IMR-90 (cell line): ENCODE measurements at regions not wholly inside any gene's neighbourhood (a gene's known extent, or its start where the extent isn't known, plus 50 kb on each side); places are given as distances from the start of the nearest gene placed in this dataset.

ENCODE experiments used
- ATAC-seq: fragments of 200-7000 bp; cut with Tn5 transposase; 2 replicates; pipeline ENCODE4 v1.9.1; 2020; ENCODE audit warnings: low read depth, mild to moderate bottlenecking, moderate library complexity
- BruUV-seq: library from RNA; stranded (reverse); fragments of 400-500 nt; replicated peaks from 2 replicates; lab custom pipeline; 2021; lab: Mats Ljungman, UMichigan
- CTCF ChIA-PET: fragments of 300-600 bp; formaldehyde crosslinking; extraction: SDS; loops from one replicate; lab custom pipeline; 2021; ENCODE audit warnings: antibody characterized with exemption; lab: Yijun Ruan, JAX
- POLR2A ChIA-PET: fragments of 300-600 bp; sonication (Branson Sonifier 250); formaldehyde crosslinking; loops from one replicate; lab custom pipeline; 2022; ENCODE audit warnings: antibody characterized with exemption; ENCODE audit not compliant: unreplicated experiment; lab: Charles Lee
- DNase-seq: peaks from one replicate; pipeline ENCODE4 v3.0.0; 2013
- H2AFZ ChIP-seq: replicated peaks from 2 replicates; pipeline ENCODE3; 2013; ENCODE audit warnings: low read length, mild to moderate bottlenecking; ENCODE audit not compliant: poor library complexity
- H2AK5ac ChIP-seq: 2 replicates; pipeline ENCODE4 v1.6.1; 2013; ENCODE audit warnings: low read depth, low read length, inconsistent platforms
- H2AK9ac ChIP-seq: replicated peaks from 2 replicates; pipeline ENCODE3; 2013; ENCODE audit warnings: mild to moderate bottlenecking, low read depth, low read length, moderate library complexity; ENCODE audit not compliant: poor library complexity
- H2BK120ac ChIP-seq: 2 replicates; pipeline ENCODE4 v1.6.1; 2013; ENCODE audit warnings: low read depth, low read length, inconsistent platforms
- H2BK15ac ChIP-seq: 3 replicates; pipeline ENCODE4 v1.6.1; 2013; ENCODE audit warnings: low read depth, low read length, inconsistent platforms
- H2BK20ac ChIP-seq: 2 replicates; pipeline ENCODE4 v1.6.1; 2013; ENCODE audit warnings: low read depth, mild to moderate bottlenecking, inconsistent platforms, low read length, moderate library complexity
- H2BK5ac ChIP-seq: 2 replicates; pipeline ENCODE4 v1.6.1; 2013; ENCODE audit warnings: mild to moderate bottlenecking, low read depth, low read length, inconsistent platforms; ENCODE audit not compliant: poor library complexity, severe bottlenecking
- H3K14ac ChIP-seq: replicated peaks from 2 replicates; pipeline ENCODE4 v1.6.1; 2013; ENCODE audit warnings: low read depth, low read length, inconsistent platforms
- H3K18ac ChIP-seq: 2 replicates; pipeline ENCODE4 v1.6.1; 2013; ENCODE audit warnings: low read depth, low read length, control low read depth
- H3K23ac ChIP-seq: 2 replicates; pipeline ENCODE4 v1.6.1; 2013; ENCODE audit warnings: low read depth, low read length, inconsistent platforms
- H3K27ac ChIP-seq: 2 replicates; pipeline ENCODE4 v1.5.1; 2013; ENCODE audit warnings: mild to moderate bottlenecking, control low read depth, low read length; ENCODE audit not compliant: insufficient read depth
- H3K27me3 ChIP-seq: 2 replicates; pipeline ENCODE4 v1.6.1; 2013; ENCODE audit warnings: low read length; ENCODE audit not compliant: control insufficient read depth, insufficient read depth
- H3K36me3 ChIP-seq: 2 replicates; pipeline ENCODE4 v1.6.1; 2013; ENCODE audit warnings: low read length, mixed read lengths; ENCODE audit not compliant: control insufficient read depth, insufficient read depth
- H3K4ac ChIP-seq: 2 replicates; pipeline ENCODE4 v1.6.1; 2013; ENCODE audit warnings: low read depth, low read length, inconsistent platforms
- H3K4me1 ChIP-seq: 2 replicates; pipeline ENCODE4 v1.6.1; 2013; ENCODE audit warnings: low read length, mixed read lengths; ENCODE audit not compliant: control insufficient read depth, insufficient read depth
- H3K4me2 ChIP-seq: 2 replicates; pipeline ENCODE4 v1.6.1; 2013; ENCODE audit warnings: low read depth, mild to moderate bottlenecking, control low read depth, low read length, moderate library complexity
- H3K4me3 ChIP-seq: 2 replicates; pipeline ENCODE4 v1.5.1; 2013; ENCODE audit warnings: low read depth, mild to moderate bottlenecking, control low read depth, low read length, moderate library complexity; ENCODE audit not compliant: insufficient read depth
- H3K56ac ChIP-seq: 2 replicates; pipeline ENCODE4 v1.6.1; 2013; ENCODE audit warnings: low read length, inconsistent platforms; ENCODE audit not compliant: insufficient read depth; ENCODE audit errors: extremely low read depth
- H3K79me1 ChIP-seq, 2 experiments: 2 replicates each; pipeline ENCODE4 v1.6.1; 2013; ENCODE audit warnings: low read length in 2 of 2, inconsistent platforms in 1 of 2, low read depth in 1 of 2
- H3K9ac ChIP-seq: 2 replicates; pipeline ENCODE4 v1.6.1; 2013; ENCODE audit warnings: low read depth, low read length, control low read depth
- H3K9me1 ChIP-seq: 2 replicates; pipeline ENCODE4 v1.6.1; 2013; ENCODE audit warnings: low read length, inconsistent platforms; ENCODE audit not compliant: insufficient read depth
- H3K9me3 ChIP-seq: 2 replicates; pipeline ENCODE4 v1.6.1; 2013; ENCODE audit warnings: low read length; ENCODE audit not compliant: control insufficient read depth, insufficient read depth
- H4K20me1 ChIP-seq: 2 replicates; pipeline ENCODE4 v1.6.1; 2013; ENCODE audit warnings: low read length, inconsistent platforms; ENCODE audit not compliant: insufficient read depth
- H4K5ac ChIP-seq: 2 replicates; pipeline ENCODE4 v1.6.1; 2013; ENCODE audit warnings: mild to moderate bottlenecking, low read depth, low read length, control low read depth
- H4K8ac ChIP-seq, 2 experiments: 2 replicates each; pipeline ENCODE4 v1.6.1; 2013; ENCODE audit warnings: low read depth in 2 of 2, low read length in 2 of 2, control low read depth in 1 of 2, inconsistent platforms in 1 of 2
- H4K91ac ChIP-seq: 2 replicates; pipeline ENCODE4 v1.6.1; 2013; ENCODE audit warnings: low read depth, low read length, inconsistent platforms; ENCODE audit not compliant: insufficient read depth
- BHLHE40 ChIP-seq: fragments of 150-350 bp; IDR thresholded peaks from 2 replicates; pipeline ENCODE4 v1.6.1; 2016; ENCODE audit warnings: mild to moderate bottlenecking, low read depth, low read length
- FOS ChIP-seq: fragments of 150-350 bp; IDR thresholded peaks from 2 replicates; pipeline ENCODE4 v1.6.1; 2016; ENCODE audit warnings: low read depth, low read length
- MAZ ChIP-seq: IDR thresholded peaks from 2 replicates; pipeline ENCODE4 v1.6.1; 2012; ENCODE audit warnings: low read depth, mild to moderate bottlenecking, low read length, improper control_type of control experiment, moderate library complexity, borderline replicate concordance
- MXI1 ChIP-seq: IDR thresholded peaks from 2 replicates; pipeline ENCODE4 v1.6.1; 2012; ENCODE audit warnings: low read depth, mild to moderate bottlenecking, low read length, moderate library complexity, borderline replicate concordance
- RAD21 ChIP-seq: IDR thresholded peaks from 2 replicates; pipeline ENCODE4 v1.6.1; 2012; ENCODE audit warnings: low read length, improper control_type of control experiment
- RFX5 ChIP-seq: IDR thresholded peaks from 2 replicates; pipeline ENCODE4 v1.8.0; 2012; ENCODE audit warnings: low read depth, mild to moderate bottlenecking, low read length, moderate library complexity
- SMC3 ChIP-seq: fragments of 150-350 bp; IDR thresholded peaks from 2 replicates; pipeline ENCODE4 v1.6.1; 2016; ENCODE audit warnings: low read depth, mild to moderate bottlenecking, antibody characterized with exemption, low read length, moderate library complexity
- USF2 ChIP-seq: fragments of 150-350 bp; IDR thresholded peaks from 2 replicates; pipeline ENCODE4 v1.6.1; 2017; ENCODE audit warnings: mild to moderate bottlenecking, antibody characterized with exemption, low read length, low read depth
- WGBS, 2 experiments: methylation state at CpG; one replicate each; pipeline versions ENCODE4 v1.1.5 to v1.1.7; 2013; ENCODE audit warnings: missing lambda C conversion rate in 2 of 2; ENCODE audit not compliant: insufficient read length in 1 of 2; ENCODE audit errors: extremely low coverage in 2 of 2; 5-methylcytosine and 5-hydroxymethylcytosine counted together
- dilution Hi-C: fragments of 300-500 bp; cut with HindIII; formaldehyde crosslinking; loops from one replicate; pipeline ENCODE4 v1.14.3; 2018; ENCODE audit warnings: low sequenced_read_pairs; ENCODE audit not compliant: unreplicated experiment
- in situ Hi-C: fragments of 300-500 bp; cut with MboI; formaldehyde crosslinking; loops from 3 replicates; pipeline ENCODE4 v1.14.3; 2019; ENCODE audit warnings: low sequenced_read_pairs, inconsistent platforms, mixed read lengths
- intact Hi-C: fragments of 100-400 bp; cut with micrococcal nuclease; formaldehyde crosslinking; loops from 2 replicates; pipeline ENCODE4 v1.10.0; 2022
- TF ChIP-seq, protein P1 (sequence below): conservative IDR thresholded peaks from 2 replicates; pipeline ENCODE4 v1.5.1; 2012; ENCODE audit warnings: mild to moderate bottlenecking, low read depth, low read length, improper control_type of control experiment

DNA sequence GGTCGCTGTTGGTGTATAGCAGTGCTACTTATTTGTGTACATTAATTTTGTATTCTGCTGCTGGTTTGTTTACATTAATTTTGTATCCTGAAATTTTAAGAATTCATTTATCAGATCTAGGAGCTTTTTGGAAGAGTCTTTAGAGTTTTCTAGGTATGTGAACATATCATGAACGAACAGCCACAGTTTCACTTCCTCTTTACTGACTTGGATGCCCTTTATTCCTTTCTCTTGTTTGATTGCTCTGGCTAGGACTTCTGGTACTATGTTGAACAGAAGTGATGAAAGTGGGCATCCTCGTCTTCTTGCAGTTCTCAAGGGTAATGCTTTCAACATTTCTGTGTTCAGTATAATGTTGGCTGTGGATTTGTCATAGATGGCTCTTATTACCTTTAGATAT lies 1757.9 kb downstream of the BRINP3 start:
- ChIA-PET CTCF (no interaction called here), POLR2A (no interaction called here)
- H3K4me3 ChIP-seq = no peak overlapping the region
- H2AK9ac ChIP-seq = no peak overlapping the region
- H3K4ac ChIP-seq = no peak overlapping the region
- TF ChIP-seq USF2 (no peak), FOS (no peak), MXI1 (no peak), RAD21 (no peak), MAZ (no peak), RFX5 (no peak), SMC3 (no peak), BHLHE40 (no peak)
- TF ChIP-seq, protein P1, sequence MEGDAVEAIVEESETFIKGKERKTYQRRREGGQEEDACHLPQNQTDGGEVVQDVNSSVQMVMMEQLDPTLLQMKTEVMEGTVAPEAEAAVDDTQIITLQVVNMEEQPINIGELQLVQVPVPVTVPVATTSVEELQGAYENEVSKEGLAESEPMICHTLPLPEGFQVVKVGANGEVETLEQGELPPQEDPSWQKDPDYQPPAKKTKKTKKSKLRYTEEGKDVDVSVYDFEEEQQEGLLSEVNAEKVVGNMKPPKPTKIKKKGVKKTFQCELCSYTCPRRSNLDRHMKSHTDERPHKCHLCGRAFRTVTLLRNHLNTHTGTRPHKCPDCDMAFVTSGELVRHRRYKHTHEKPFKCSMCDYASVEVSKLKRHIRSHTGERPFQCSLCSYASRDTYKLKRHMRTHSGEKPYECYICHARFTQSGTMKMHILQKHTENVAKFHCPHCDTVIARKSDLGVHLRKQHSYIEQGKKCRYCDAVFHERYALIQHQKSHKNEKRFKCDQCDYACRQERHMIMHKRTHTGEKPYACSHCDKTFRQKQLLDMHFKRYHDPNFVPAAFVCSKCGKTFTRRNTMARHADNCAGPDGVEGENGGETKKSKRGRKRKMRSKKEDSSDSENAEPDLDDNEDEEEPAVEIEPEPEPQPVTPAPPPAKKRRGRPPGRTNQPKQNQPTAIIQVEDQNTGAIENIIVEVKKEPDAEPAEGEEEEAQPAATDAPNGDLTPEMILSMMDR = no peak
- intact Hi-C loops (no loop called here), dilution Hi-C loops (no loop called here), in situ Hi-C loops (no loop called here)
- no peaks in the 10 kb centered on the region for H4K20me1 ChIP-seq
- no peak overlapping the region for H2BK5ac ChIP-seq
- H3K56ac ChIP-seq = no peak overlapping the region
- H3K27me3 ChIP-seq = no peaks in the 10 kb centered on the region
- H3K9me1 ChIP-seq = no peaks in the 10 kb centered on the region
- H3K79me1 ChIP-seq = no peaks in the 10 kb centered on the region
- ATAC-seq (no peak), DNase-seq (no peak)
- H2AK5ac ChIP-seq = no peak overlapping the region
- H3K14ac ChIP-seq = no peak overlapping the region
- BruUV-seq = no TSS peak
- H3K23ac ChIP-seq = no peak overlapping the region
- H4K91ac ChIP-seq = no peak overlapping the region
- no peak overlapping the region for H3K18ac ChIP-seq
- no peak overlapping the region for H3K4me2 ChIP-seq
- H4K5ac ChIP-seq = no peak overlapping the region
- H3K27ac ChIP-seq = no peak overlapping the region
- H2BK15ac ChIP-seq = no peak overlapping the region
- no peak overlapping the region for H2BK20ac ChIP-seq
- H2AFZ ChIP-seq = no peak overlapping the region
- no CpG with 5 or more reads among the region's 3 CpGs for WGBS, 2 experiments
- H3K9me3 ChIP-seq = no peaks in the 10 kb centered on the region
- no peak overlapping the region for H2BK120ac ChIP-seq
- no peak overlapping the region for H4K8ac ChIP-seq
- H3K36me3 ChIP-seq = no peaks in the 10 kb centered on the region
- H3K4me1 ChIP-seq = no peaks in the 10 kb centered on the region
- no peak overlapping the region for H3K9ac ChIP-seq
